Sigmoid colon (tissue), 4 donors: ENCODE measurements at regions not wholly inside any gene's neighbourhood (a gene's known extent, or its start where the extent isn't known, plus 50 kb on each side); places are given as distances from the start of the nearest gene placed in this dataset.
"Not testable (repeated sequence)": the region's sequence is repeated elsewhere in the genome, so short reads cannot be mapped to it uniquely, and the experiment has no call there.

Experiments used
- CTCF ChIP-seq, 4 experiments: fragments of 450-650 bp in 3 of 4; fragments of 200-600 bp in 1 of 4; IDR thresholded peaks; one replicate each; pipeline ENCODE4 v1.5.1; 2016 to 2019; ENCODE audit warnings: antibody characterized with exemption in 4 of 4, mild to moderate bottlenecking in 3 of 4, moderate library complexity in 2 of 4
- EP300 ChIP-seq, 4 donors: sonication (generic); formaldehyde crosslinking; IDR thresholded peaks; one replicate each; pipeline ENCODE4 v1.6.1; 2017; ENCODE audit warnings: antibody characterized with exemption in 4 of 4
- POLR2A ChIP-seq, 2 donors: fragments of 450-650 bp; IDR thresholded peaks; one replicate each; pipeline ENCODE4 v1.6.1; 2016; ENCODE audit warnings: antibody characterized with exemption in 2 of 2, mild to moderate bottlenecking in 2 of 2, moderate library complexity in 2 of 2

GRCh38 chr11:23786974-23787373 lies 709.9 kb upstream of the LUZP2 start:
- TF ChIP-seq CTCF, POLR2A, EP300 (IDR thresholded peaks at IDR 0.05): not testable (repeated sequence)
